Esophagus squamous epithelium (tissue), 4 donors: ENCODE measurements at regions not wholly inside any gene's neighbourhood (a gene's known extent, or its start where the extent isn't known, plus 50 kb on each side); places are given as distances from the start of the nearest gene placed in this dataset.

ENCODE experiments used
- POLR2A ChIP-seq, 4 donors: fragments of 450-650 bp; IDR thresholded peaks; one replicate each; pipeline ENCODE4 v1.6.1; 2017; ENCODE audit warnings: antibody characterized with exemption in 4 of 4, mild to moderate bottlenecking in 4 of 4, moderate library complexity in 3 of 4
- TF ChIP-seq, protein P1 (sequence below), 6 experiments: fragments of 450-650 bp in 4 of 6; fragments of 200-600 bp in 2 of 6; sonication (generic) in 2 of 6; IDR thresholded peaks; one replicate each; pipeline ENCODE4 v1.5.1; 2016 to 2019; ENCODE audit warnings: antibody characterized with exemption in 6 of 6, mild to moderate bottlenecking in 4 of 6, moderate library complexity in 4 of 6

DNA sequence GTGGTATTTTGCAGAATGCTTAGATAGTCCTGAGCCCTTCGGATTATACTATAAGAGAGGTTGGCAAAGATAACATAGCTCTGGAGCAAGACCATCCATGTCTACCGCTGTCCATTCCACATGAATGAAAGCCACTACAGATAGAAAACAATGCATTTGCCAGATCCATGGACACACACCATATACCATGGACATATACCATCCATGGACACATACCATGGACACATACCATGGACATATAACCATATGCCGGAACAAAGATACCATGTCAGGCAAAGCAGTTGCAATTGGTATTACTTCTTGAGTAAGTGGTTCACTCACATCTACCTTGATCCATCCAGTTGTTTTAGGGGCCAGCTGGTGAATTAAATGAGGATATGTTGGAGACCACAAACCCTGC, 53.2 kb upstream of the ATP6AP2 start:
- TF ChIP-seq, protein P1, sequence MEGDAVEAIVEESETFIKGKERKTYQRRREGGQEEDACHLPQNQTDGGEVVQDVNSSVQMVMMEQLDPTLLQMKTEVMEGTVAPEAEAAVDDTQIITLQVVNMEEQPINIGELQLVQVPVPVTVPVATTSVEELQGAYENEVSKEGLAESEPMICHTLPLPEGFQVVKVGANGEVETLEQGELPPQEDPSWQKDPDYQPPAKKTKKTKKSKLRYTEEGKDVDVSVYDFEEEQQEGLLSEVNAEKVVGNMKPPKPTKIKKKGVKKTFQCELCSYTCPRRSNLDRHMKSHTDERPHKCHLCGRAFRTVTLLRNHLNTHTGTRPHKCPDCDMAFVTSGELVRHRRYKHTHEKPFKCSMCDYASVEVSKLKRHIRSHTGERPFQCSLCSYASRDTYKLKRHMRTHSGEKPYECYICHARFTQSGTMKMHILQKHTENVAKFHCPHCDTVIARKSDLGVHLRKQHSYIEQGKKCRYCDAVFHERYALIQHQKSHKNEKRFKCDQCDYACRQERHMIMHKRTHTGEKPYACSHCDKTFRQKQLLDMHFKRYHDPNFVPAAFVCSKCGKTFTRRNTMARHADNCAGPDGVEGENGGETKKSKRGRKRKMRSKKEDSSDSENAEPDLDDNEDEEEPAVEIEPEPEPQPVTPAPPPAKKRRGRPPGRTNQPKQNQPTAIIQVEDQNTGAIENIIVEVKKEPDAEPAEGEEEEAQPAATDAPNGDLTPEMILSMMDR (IDR thresholded peaks at IDR 0.05): no peak
- TF ChIP-seq POLR2A (IDR thresholded peaks at IDR 0.05): no peak
